K562 (cell line): ENCODE measurements at regions not wholly inside any gene's neighbourhood (a gene's known extent, or its start where the extent isn't known, plus 50 kb on each side); places are given as distances from the start of the nearest gene placed in this dataset.

Experiments
- ATAC-seq: fragments of 200-7000 bp; cut with Tn5 transposase; 3 replicates; pipeline ENCODE4 v1.9.1; 2020; ENCODE audit warnings: moderate library complexity
- BruUV-seq: library from RNA; stranded (reverse); fragments of 400-500 nt; replicated peaks from 2 replicates; lab custom pipeline; 2021; lab: Mats Ljungman, UMichigan
- CTCF ChIA-PET: fragments of 300-600 bp; formaldehyde crosslinking; extraction: SDS; loops from one replicate; lab custom pipeline; 2021; ENCODE audit warnings: low intra/inter-chr PET ratio; lab: Yijun Ruan, JAX
- POLR2A ChIA-PET: fragments of 300-600, 350-650 bp; sonication (Branson Sonifier 250); formaldehyde crosslinking; extraction: SDS; loops from one replicate; lab custom pipeline; 2021; ENCODE audit warnings: antibody characterized with exemption, inconsistent platforms; lab: Yijun Ruan, JAX
- DNase-seq, 4 experiments: peaks; one replicate each; pipeline versions ENCODE4 v3.0.0 to v3.0.0-alpha.2; 2011 to 2018; ENCODE audit warnings: low spot score in 3 of 4, mixed read lengths in 3 of 4; ENCODE audit errors: extremely low read depth in 1 of 4
- FAIRE-seq: peaks from 2 replicates; lab custom pipeline; 2011; peaks lifted over from hg19 to GRCh38; lab: Jason Lieb, UNC
- H2AFZ ChIP-seq: 2 replicates; pipeline ENCODE4 v1.6.0; 2011; ENCODE audit warnings: low read depth, low read length, control low read depth, inconsistent platforms
- H3K27ac ChIP-seq: fragments of 200-600 bp; 3 replicates; pipeline ENCODE4 v1.8.0; 2011; ENCODE audit warnings: low read depth, mild to moderate bottlenecking, control low read depth, inconsistent platforms, low read length, moderate library complexity, mixed read lengths; ENCODE audit errors: extremely low read depth
- H3K27me3 ChIP-seq, 2 experiments: fragments of 300-600 bp in 1 of 2; 2 replicates in 1 of 2; 3 replicates in 1 of 2; pipeline versions ENCODE4 v1.6.0 to v1.8.0; 2011; ENCODE audit warnings: inconsistent platforms in 2 of 2, low read length in 2 of 2, mild to moderate bottlenecking in 1 of 2, mixed read lengths in 1 of 2, moderate library complexity in 1 of 2; ENCODE audit not compliant: control insufficient read depth in 2 of 2, insufficient read depth in 2 of 2
- H3K36me3 ChIP-seq: fragments of 300-600 bp; 3 replicates; pipeline ENCODE4 v1.8.0; 2011; ENCODE audit warnings: mild to moderate bottlenecking, low read length, inconsistent platforms; ENCODE audit not compliant: control insufficient read depth, insufficient read depth
- H3K4me1 ChIP-seq, 2 experiments: fragments of 200-600 bp in 1 of 2; replicated peaks in 1 of 2; 2 replicates in 1 of 2; 3 replicates in 1 of 2; pipeline versions ENCODE4 v1.5.1 to v1.8.0; 2011; ENCODE audit warnings: inconsistent platforms in 2 of 2, low read length in 2 of 2, mild to moderate bottlenecking in 1 of 2, mixed read lengths in 1 of 2, moderate library complexity in 1 of 2; ENCODE audit not compliant: control insufficient read depth in 2 of 2, insufficient read depth in 2 of 2
- H3K4me2 ChIP-seq: 2 replicates; pipeline ENCODE4 v1.6.1; 2011; ENCODE audit warnings: low read length, control low read depth, inconsistent platforms, mixed read lengths; ENCODE audit not compliant: insufficient read depth
- H3K4me3 ChIP-seq: fragments of 200-600 bp; sonication (generic), shearing (Covaris generic); 2 replicates; pipeline ENCODE4 v1.5.1; 2016; ENCODE audit warnings: control low read depth, inconsistent platforms
- H3K79me2 ChIP-seq: fragments of 200-600 bp; 3 replicates; pipeline ENCODE4 v1.8.0; 2011; ENCODE audit warnings: low read length, inconsistent platforms; ENCODE audit not compliant: control insufficient read depth, insufficient read depth
- H3K9ac ChIP-seq, 2 experiments: 2 replicates each; pipeline versions ENCODE4 v1.6.0 to v1.6.1; 2011; ENCODE audit warnings: low read depth in 2 of 2, low read length in 2 of 2, control low read depth in 1 of 2, inconsistent platforms in 1 of 2, mild to moderate bottlenecking in 1 of 2, mixed read lengths in 1 of 2; ENCODE audit not compliant: insufficient read depth in 1 of 2
- H3K9me1 ChIP-seq: one replicate; pipeline ENCODE4 v1.6.0; 2011; ENCODE audit warnings: inconsistent platforms, mild to moderate bottlenecking, low read length, moderate library complexity; ENCODE audit not compliant: control insufficient read depth, insufficient read depth
- H3K9me3 ChIP-seq: replicated peaks from 2 replicates; pipeline ENCODE4 v1.5.1; 2011; ENCODE audit warnings: low read depth, low read length, inconsistent platforms; ENCODE audit not compliant: control insufficient read depth, insufficient read depth
- H4K20me1 ChIP-seq: replicated peaks from 2 replicates; pipeline ENCODE4 v1.6.1; 2011; ENCODE audit warnings: low read length, inconsistent platforms, mixed read lengths; ENCODE audit not compliant: control insufficient read depth, insufficient read depth
- BRCA1 ChIP-seq, 2 experiments: fragments of 450-650 bp in 1 of 2; sonication (generic) in 1 of 2; formaldehyde crosslinking in 1 of 2; IDR thresholded peaks; 2 replicates each; pipeline versions ENCODE4 v1.5.0 to v1.6.1; 2017 to 2020; ENCODE audit warnings: mild to moderate bottlenecking in 1 of 2, missing genetic modification reagents in 1 of 2
- HDAC8 ChIP-seq: fragments of 450-650 bp; IDR thresholded peaks from 2 replicates; pipeline ENCODE4 v1.6.1; 2016; ENCODE audit warnings: mild to moderate bottlenecking, missing genetic modification characterization, moderate library complexity, missing compliant biosample characterization
- NR3C1 ChIP-seq: sonication (generic); formaldehyde crosslinking; IDR thresholded peaks from 2 replicates; pipeline ENCODE4 v1.8.1; 2022; ENCODE audit warnings: missing genetic modification reagents
- RB1 ChIP-seq: fragments of 450-650 bp; IDR thresholded peaks from 2 replicates; pipeline ENCODE4 v1.6.1; 2017; ENCODE audit warnings: low read depth, mild to moderate bottlenecking
- SAFB2 ChIP-seq: fragments of 200-400 bp; formaldehyde crosslinking; IDR thresholded peaks from 2 replicates; pipeline ENCODE4 v1.6.1; 2018; ENCODE audit warnings: borderline replicate concordance, low read length, low read depth, moderate library complexity; ENCODE audit not compliant: severe bottlenecking
- ZNF695 ChIP-seq: fragments of 450-650 bp; formaldehyde crosslinking; IDR thresholded peaks from 2 replicates; pipeline ENCODE4 v1.4.0; 2020; ENCODE audit warnings: mild to moderate bottlenecking, moderate library complexity
- ZNF830 ChIP-seq: fragments of 250-450 bp; sonication (Bioruptor Pico); IDR thresholded peaks from 2 replicates; pipeline ENCODE4 v1.5.0; 2021; ENCODE audit warnings: mild to moderate bottlenecking
- WGBS: fragments of 100-300 bp; shearing (Covaris generic); methylation state at CpG from one replicate; pipeline ENCODE4 v1.1.6; 2016; ENCODE audit warnings: low coverage, mixed read lengths; ENCODE audit not compliant: insufficient coverage; ENCODE audit errors: missing lambda C conversion rate; 5-methylcytosine and 5-hydroxymethylcytosine counted together
- in situ Hi-C: fragments of 300-500 bp; cut with MboI; formaldehyde crosslinking; loops from 4 replicates; pipeline ENCODE4 v1.15.0; 2018; ENCODE audit warnings: inconsistent platforms, mixed read lengths
- intact Hi-C: fragments of 100-400 bp; cut with micrococcal nuclease; formaldehyde crosslinking; loops from 2 replicates; pipeline ENCODE4 v1.14.2; 2022
- TF ChIP-seq, protein P1 (sequence below), 2 experiments: fragments of 450-650 bp in 1 of 2; sonication (generic) in 1 of 2; formaldehyde crosslinking in 1 of 2; IDR thresholded peaks in 1 of 2; conservative IDR thresholded peaks in 1 of 2; 2 replicates each; pipeline versions ENCODE4 v1.6.1 to v1.8.1; 2016 to 2023; ENCODE audit warnings: mild to moderate bottlenecking in 2 of 2, moderate library complexity in 2 of 2, inconsistent platforms in 1 of 2, missing genetic modification reagents in 1 of 2
- TF ChIP-seq, protein P2 (sequence below): fragments of 450-650 bp; IDR thresholded peaks from 2 replicates; pipeline ENCODE4 v1.6.1; 2017; ENCODE audit warnings: antibody characterized with exemption
- TF ChIP-seq, protein P3 (sequence below): fragments of 450-650 bp; formaldehyde crosslinking; IDR thresholded peaks from 2 replicates; pipeline ENCODE4 v1.4.0; 2022; ENCODE audit warnings: missing genetic modification characterization
- TF ChIP-seq, protein P4 (sequence below): fragments of 250-450 bp; sonication (Bioruptor Pico); IDR thresholded peaks from 2 replicates; pipeline ENCODE4 v1.4.0; 2020; ENCODE audit warnings: borderline replicate concordance

DNA sequence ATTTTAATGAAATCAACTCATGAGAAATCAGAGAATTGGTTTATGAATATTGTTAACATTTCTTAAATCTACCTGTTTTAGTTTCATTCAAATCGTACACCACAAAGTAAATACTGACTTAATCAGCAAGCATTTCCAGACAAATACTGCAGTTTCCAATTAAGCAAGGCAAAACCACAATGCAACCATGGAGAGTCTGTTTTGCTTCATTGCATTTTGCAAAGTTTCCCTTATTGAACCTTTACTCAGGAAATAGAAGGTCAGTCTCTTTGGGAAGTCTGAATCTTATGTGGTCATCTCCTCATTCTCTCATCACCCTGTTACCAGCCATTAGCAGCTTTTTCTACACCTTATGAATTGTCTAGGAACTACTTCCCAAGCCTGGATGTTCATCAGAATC, 400.5 kb downstream of the IPMK start:
- in situ Hi-C loops = no loop called here
- BruUV-seq = no TSS peak
- 0% methylated on average over 1 of the region's 1 CpG for WGBS

More for the DNA sequence above, 400.5 kb downstream of the IPMK start:
- Histone ChIP-seq H3K4me3 (no peak overlapping the region), H3K4me2 (no peak overlapping the region), H4K20me1 (no peaks in the 10 kb centered on the region), H3K27ac (no peak overlapping the region), H3K9ac (no peak overlapping the region), H3K9me3 (no peaks in the 10 kb centered on the region), H2AFZ (no peak overlapping the region), H3K79me2 (no peaks in the 10 kb centered on the region), H3K36me3 (no peaks in the 10 kb centered on the region), H3K4me1 (no peaks in the 10 kb centered on the region), H3K27me3 (no peaks in the 10 kb centered on the region), H3K9me1 (no peaks in the 10 kb centered on the region)
- POLR2A ChIA-PET = no interaction called here
- no peak for DNase-seq
- FAIRE-seq = peak; percentile 23
- intact Hi-C loops = no loop called here
- CTCF ChIA-PET = no interaction called here
- no peak for ATAC-seq
- TF ChIP-seq SAFB2 (no peak), ZNF695 (CRISPR knock-in tag) (no peak), BRCA1 (IDR thresholded peaks at IDR 0.05) (no peak), BRCA1 (CRISPR knock-in tag; IDR thresholded peaks at IDR 0.05) (no peak), ZNF830 (no peak), RB1 (no peak), HDAC8 (tag) (no peak), NR3C1 (CRISPR knock-in tag) (no peak)
- TF ChIP-seq, protein P1, sequence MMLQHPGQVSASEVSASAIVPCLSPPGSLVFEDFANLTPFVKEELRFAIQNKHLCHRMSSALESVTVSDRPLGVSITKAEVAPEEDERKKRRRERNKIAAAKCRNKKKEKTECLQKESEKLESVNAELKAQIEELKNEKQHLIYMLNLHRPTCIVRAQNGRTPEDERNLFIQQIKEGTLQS (IDR thresholded peaks at IDR 0.05) = no peak
- TF ChIP-seq, protein P1 (CRISPR knock-in tag; conservative IDR thresholded peaks at IDR 0.05) = no peak
- TF ChIP-seq, protein P2, sequence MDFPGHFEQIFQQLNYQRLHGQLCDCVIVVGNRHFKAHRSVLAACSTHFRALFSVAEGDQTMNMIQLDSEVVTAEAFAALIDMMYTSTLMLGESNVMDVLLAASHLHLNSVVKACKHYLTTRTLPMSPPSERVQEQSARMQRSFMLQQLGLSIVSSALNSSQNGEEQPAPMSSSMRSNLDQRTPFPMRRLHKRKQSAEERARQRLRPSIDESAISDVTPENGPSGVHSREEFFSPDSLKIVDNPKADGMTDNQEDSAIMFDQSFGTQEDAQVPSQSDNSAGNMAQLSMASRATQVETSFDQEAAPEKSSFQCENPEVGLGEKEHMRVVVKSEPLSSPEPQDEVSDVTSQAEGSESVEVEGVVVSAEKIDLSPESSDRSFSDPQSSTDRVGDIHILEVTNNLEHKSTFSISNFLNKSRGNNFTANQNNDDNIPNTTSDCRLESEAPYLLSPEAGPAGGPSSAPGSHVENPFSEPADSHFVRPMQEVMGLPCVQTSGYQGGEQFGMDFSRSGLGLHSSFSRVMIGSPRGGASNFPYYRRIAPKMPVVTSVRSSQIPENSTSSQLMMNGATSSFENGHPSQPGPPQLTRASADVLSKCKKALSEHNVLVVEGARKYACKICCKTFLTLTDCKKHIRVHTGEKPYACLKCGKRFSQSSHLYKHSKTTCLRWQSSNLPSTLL = no peak
- TF ChIP-seq, protein P3, sequence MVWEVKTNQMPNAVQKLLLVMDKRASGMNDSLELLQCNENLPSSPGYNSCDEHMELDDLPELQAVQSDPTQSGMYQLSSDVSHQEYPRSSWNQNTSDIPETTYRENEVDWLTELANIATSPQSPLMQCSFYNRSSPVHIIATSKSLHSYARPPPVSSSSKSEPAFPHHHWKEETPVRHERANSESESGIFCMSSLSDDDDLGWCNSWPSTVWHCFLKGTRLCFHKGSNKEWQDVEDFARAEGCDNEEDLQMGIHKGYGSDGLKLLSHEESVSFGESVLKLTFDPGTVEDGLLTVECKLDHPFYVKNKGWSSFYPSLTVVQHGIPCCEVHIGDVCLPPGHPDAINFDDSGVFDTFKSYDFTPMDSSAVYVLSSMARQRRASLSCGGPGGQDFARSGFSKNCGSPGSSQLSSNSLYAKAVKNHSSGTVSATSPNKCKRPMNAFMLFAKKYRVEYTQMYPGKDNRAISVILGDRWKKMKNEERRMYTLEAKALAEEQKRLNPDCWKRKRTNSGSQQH (CRISPR knock-in tag) = no peak
- TF ChIP-seq, protein P4, sequence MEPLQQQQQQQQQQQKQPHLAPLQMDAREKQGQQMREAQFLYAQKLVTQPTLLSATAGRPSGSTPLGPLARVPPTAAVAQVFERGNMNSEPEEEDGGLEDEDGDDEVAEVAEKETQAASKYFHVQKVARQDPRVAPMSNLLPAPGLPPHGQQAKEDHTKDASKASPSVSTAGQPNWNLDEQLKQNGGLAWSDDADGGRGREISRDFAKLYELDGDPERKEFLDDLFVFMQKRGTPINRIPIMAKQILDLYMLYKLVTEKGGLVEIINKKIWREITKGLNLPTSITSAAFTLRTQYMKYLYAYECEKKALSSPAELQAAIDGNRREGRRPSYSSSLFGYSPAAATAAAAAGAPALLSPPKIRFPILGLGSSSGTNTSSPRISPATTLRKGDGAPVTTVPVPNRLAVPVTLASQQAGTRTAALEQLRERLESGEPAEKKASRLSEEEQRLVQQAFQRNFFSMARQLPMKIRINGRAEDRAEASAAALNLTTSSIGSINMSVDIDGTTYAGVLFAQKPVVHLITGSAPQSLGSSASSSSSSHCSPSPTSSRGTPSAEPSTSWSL (CRISPR knock-in tag) = no peak
